ENCODE measurements at regions not wholly inside any gene's neighbourhood (a gene's known extent, or its start where the extent isn't known, plus 50 kb on each side); places are given as distances from the start of the nearest gene placed in this dataset.

DNA sequence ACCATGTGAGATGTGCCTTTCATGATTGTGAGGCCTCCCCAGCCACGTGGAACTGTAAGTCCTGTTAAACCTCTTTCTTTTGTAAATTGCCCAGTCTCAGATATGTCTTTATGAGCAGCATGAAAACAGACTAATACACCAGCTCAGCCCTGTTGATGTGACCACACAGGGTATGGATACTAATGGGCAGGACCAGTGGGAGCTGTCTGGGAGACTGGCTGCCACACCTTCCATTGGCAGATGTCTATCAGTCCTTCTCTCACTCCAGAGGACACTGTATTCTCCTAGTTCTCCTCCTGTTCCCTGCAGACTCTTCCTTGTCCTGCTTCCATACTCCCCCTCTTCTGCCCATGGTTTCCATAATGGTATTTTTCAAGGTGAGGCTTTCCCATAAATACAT is 104.4 kb downstream of the PRLHR start:
- no peak overlapping the region for H3K27ac Mint-ChIP-seq
- H3K4me1 Mint-ChIP-seq (ENCODE audit: low read depth): no peaks in the 10 kb centered on the region
- DNase-seq (ENCODE audit: low spot score): no peak
- H3K27me3 Mint-ChIP-seq (ENCODE audit: low read depth): no peaks in the 10 kb centered on the region
- no peak overlapping the region for H3K4me3 Mint-ChIP-seq
- H3K9me3 Mint-ChIP-seq: peaks cover 19% of the 10 kb centered on the region
- no peaks in the 10 kb centered on the region for H3K36me3 Mint-ChIP-seq (ENCODE audit: low read depth)

DNA sequence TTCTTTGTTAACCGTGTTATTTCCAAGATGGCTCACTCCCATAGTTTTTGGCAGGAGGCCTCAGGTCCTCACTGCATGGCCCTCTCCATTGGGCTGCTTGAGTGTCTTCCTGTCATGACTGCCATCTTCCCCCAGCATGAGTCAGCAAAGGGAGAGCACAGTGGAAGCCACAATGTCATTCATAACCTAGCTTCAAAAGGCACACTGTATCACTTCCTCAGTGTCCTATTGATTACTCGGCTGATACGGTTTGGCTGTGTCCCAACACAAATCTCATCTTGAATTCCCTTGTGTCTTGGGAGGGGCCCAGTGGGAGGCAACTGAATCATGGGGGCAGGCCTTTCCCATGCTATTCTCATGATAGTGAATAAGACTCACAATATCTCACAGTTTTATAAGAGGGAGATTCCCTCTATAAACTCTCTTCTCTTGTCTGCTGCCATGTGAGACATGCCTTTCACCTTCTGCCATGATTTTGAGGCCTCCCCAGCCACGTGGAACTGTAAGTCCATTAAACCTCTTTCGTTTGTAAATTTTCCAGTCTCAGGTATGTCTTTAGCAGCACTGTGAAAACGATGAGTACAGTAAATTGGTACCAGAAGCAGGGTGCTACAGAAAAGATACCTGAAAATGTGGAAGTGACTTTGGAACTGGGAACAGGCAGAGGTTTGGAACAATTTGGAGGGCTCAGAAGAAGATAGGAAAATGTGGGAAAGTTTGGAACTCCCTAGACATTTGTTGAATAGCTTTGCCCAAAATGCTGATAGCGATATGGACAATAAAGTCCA is 106.5 kb downstream of the PRLHR start:
- Mint-ChIP-seq H3K9me3 (peaks cover 19% of the 10 kb centered on the region), H3K27me3 (ENCODE audit: low read depth) (no peaks in the 10 kb centered on the region), H3K27ac (no peak overlapping the region), H3K4me3 (no peak overlapping the region), H3K4me1 (ENCODE audit: low read depth) (no peaks in the 10 kb centered on the region), H3K36me3 (ENCODE audit: low read depth) (no peaks in the 10 kb centered on the region)
- DNase-seq (ENCODE audit: low spot score): no peak

DNA sequence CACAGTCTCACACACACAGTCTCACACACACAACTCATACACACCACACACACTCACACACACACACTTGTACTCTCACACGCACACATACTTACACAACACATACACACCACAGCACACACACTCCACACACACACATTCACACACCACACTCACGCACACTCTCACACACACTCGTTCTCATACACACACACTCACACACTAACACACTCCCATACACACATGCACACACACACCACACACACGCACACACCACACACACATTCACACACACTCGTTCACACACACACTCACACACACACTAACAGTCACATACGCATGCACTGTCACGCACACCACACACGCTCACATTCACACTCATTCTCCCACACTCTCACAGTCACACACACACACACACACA is 109.8 kb downstream of the PRLHR start:
- no peaks in the 10 kb centered on the region for H3K36me3 Mint-ChIP-seq (ENCODE audit: low read depth)
- H3K4me1 Mint-ChIP-seq (ENCODE audit: low read depth): no peaks in the 10 kb centered on the region
- peaks cover 12% of the 10 kb centered on the region for H3K9me3 Mint-ChIP-seq
- DNase-seq (ENCODE audit: low spot score): no peak
- H3K27ac Mint-ChIP-seq: no peak overlapping the region
- no peaks in the 10 kb centered on the region for H3K27me3 Mint-ChIP-seq (ENCODE audit: low read depth)
- no peak overlapping the region for H3K4me3 Mint-ChIP-seq

DNA sequence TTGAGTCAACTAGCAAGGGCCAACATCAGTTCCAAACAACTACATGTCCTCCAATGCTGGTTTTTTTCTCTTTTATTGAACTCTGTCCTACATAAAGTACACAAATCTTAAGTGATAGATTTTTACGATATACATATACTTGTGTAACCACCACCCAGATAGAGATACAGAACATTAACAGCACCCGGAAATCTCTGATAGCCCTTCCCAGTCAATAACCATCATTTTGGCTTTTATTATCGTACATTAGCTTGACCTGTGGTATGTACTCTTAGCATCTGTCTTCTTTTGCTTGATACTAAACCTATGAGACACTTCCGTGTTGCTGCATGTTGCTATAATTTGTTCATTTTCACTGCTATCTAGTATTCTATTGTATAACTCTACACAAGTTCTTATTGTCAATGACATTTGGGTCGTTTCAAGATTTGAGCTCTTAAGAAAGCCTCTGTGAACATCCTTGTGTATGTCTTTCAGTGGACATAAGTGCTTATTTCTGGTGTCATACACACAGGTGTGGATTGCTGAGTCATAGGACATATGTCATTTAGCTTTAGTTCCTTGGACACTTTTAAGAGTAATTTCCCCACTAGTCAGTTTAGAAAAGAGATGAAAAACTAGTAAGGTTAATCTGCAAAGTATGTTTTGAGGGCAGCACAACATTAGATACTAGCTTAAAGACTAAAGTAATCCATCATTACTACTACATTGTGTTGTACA is 111.1 kb downstream of the PRLHR start:
- H3K36me3 Mint-ChIP-seq (ENCODE audit: low read depth): no peaks in the 10 kb centered on the region
- no peaks in the 10 kb centered on the region for H3K27me3 Mint-ChIP-seq (ENCODE audit: low read depth)
- H3K27ac Mint-ChIP-seq: no peak overlapping the region
- H3K4me1 Mint-ChIP-seq (ENCODE audit: low read depth): no peaks in the 10 kb centered on the region
- peaks cover 7% of the 10 kb centered on the region for H3K9me3 Mint-ChIP-seq
- H3K4me3 Mint-ChIP-seq: no peak overlapping the region
- no peak for DNase-seq (ENCODE audit: low spot score)

DNA sequence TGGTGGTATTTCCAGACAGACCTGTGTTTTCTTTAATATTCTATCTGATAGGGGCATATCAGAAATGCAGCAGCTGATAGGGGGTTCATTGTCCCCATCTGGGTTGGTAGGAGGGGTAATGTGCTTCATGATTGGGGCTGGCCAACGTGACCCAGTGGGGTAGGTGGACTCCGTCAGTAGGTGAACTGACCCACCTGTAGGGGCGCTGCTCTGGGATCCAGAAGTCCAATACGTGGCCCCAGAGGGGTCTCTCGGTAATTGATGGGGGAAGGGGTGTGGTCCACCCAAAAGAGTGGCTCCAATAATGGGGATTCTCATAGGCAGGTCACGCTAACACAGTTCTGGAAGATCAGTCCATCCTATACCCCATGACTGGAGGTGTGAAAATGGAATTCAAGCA is 112.0 kb downstream of the PRLHR start:
- H3K36me3 Mint-ChIP-seq (ENCODE audit: low read depth): no peaks in the 10 kb centered on the region

DNA sequence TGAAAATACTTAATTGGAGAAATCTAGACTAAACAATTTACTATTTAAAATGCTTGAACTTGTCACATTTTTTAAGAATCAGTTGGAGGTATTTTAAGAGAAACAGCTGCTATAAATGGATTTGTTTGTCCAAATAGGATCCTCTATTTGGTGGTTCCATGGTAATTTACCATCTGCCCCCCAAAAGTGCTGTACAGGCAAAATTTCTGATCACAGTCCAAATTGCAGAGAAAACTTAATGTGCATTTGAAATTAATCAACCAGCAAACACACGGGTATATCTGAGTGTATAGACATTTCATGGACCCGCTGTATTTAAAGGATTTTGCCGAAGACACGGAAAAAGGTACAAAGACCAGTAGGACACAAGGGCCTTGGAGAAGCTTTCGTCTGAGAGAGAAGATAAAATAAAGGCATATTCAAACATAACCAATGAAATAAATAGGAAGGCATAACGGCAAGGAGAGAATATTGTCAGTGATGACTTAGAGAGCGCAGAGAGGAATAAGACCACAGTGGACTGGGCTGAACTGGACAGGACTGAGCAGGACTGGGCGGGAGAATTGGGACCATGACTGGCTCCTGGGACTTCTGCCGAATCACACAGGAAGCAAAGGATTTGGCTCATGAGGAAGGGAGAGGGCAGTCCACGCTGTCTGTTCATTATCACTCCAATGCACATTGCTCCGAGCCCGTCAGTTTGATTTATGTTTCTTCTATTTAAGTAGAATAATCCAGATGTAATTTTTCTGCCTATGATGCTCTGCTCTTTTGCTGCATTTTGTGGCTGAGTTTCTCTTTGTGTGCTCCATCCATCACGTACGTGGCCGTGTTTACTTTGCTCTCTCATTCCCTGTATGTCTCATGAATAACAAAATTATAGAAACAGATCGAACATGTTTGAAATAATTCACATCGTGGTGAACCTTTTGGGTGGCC is 112.8 kb downstream of the PRLHR start:
- H3K36me3 Mint-ChIP-seq (ENCODE audit: low read depth): no peaks in the 10 kb centered on the region
- no peaks in the 10 kb centered on the region for H3K4me1 Mint-ChIP-seq (ENCODE audit: low read depth)
- H3K27ac Mint-ChIP-seq: no peak overlapping the region
- DNase-seq (ENCODE audit: low spot score): no peak
- H3K27me3 Mint-ChIP-seq (ENCODE audit: low read depth): no peaks in the 10 kb centered on the region
- no peak overlapping the region for H3K4me3 Mint-ChIP-seq
- H3K9me3 Mint-ChIP-seq: no peaks in the 10 kb centered on the region

More for the DNA sequence above, 112.0 kb downstream of the PRLHR start:
- no peak overlapping the region for H3K27ac Mint-ChIP-seq
- no peak for DNase-seq (ENCODE audit: low spot score)
- no peaks in the 10 kb centered on the region for H3K4me1 Mint-ChIP-seq (ENCODE audit: low read depth)
- H3K4me3 Mint-ChIP-seq: no peak overlapping the region
- H3K27me3 Mint-ChIP-seq (ENCODE audit: low read depth): no peaks in the 10 kb centered on the region
- H3K9me3 Mint-ChIP-seq: no peaks in the 10 kb centered on the region

DNA sequence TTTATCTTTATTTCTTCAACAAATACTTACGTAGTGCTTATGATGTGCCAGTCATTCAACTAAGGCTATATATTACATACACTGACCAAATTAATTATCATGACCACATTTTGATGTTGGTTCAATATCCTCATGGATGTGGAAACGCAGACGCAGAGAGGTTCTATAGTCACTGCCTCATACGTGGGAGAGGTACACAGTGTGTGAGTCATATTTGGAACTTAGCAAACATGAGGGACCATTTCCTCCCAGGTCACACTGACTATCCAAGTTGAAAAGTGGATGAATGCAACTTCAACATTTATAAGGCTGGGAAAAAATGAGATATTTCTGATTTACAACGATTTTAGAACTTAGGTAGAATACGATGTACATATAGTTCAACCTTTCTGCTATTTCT is 113.6 kb downstream of the PRLHR start:
- DNase-seq (ENCODE audit: low spot score): no peak
- H3K27ac Mint-ChIP-seq: no peak overlapping the region
- H3K27me3 Mint-ChIP-seq (ENCODE audit: low read depth): no peaks in the 10 kb centered on the region
- H3K9me3 Mint-ChIP-seq: no peaks in the 10 kb centered on the region
- no peaks in the 10 kb centered on the region for H3K4me1 Mint-ChIP-seq (ENCODE audit: low read depth)
- no peak overlapping the region for H3K4me3 Mint-ChIP-seq
- no peaks in the 10 kb centered on the region for H3K36me3 Mint-ChIP-seq (ENCODE audit: low read depth)

DNA sequence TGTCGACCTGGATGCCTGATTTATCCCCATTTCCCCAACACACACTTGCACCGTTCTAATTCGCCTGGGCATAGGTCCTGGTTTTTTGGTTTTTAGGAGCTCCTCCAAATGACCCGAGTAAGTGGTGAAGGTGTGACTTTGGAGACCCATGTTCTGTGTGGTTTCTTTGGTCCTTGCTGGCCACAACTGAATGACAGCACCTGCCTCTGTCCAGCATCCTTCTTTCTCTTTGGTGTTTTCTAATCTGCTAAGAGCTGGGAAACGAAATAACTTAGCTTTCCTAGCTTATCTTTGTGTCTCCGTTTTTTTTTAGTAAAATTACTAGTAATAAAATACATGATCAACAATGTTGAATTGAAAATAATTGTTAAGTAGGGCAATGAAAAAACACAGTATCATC is 120.2 kb downstream of the PRLHR start:
- H3K9me3 Mint-ChIP-seq: no peaks in the 10 kb centered on the region
- DNase-seq (ENCODE audit: low spot score): no peak
- H3K4me1 Mint-ChIP-seq (ENCODE audit: low read depth): no peaks in the 10 kb centered on the region
- H3K27ac Mint-ChIP-seq: no peak overlapping the region
- peaks cover 10% of the 10 kb centered on the region for H3K27me3 Mint-ChIP-seq (ENCODE audit: low read depth)
- no peak overlapping the region for H3K4me3 Mint-ChIP-seq
- no peaks in the 10 kb centered on the region for H3K36me3 Mint-ChIP-seq (ENCODE audit: low read depth)

DNA sequence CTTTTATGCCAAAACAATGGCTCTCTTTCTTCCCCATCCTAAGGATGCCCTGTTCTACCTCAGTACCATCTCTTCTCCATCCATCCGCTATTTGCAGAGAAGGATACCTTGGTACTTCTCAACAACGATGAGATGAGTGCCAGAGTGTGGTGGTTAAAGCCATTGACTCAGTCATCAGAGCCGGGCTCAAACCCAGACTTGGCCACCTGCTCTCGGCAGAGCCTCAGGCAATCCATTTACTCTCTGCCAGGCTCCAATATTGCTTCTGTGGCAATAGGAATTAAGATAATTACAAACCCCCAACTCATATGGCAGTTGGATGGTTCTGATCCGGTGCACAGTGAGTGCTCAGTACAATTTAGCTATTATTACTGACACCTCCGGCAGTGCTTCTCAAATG is 121.3 kb downstream of the PRLHR start:
- H3K4me3 Mint-ChIP-seq: no peak overlapping the region
- H3K27me3 Mint-ChIP-seq (ENCODE audit: low read depth): peaks cover 10% of the 10 kb centered on the region
- DNase-seq (ENCODE audit: low spot score): no peak
- H3K9me3 Mint-ChIP-seq: no peaks in the 10 kb centered on the region
- H3K27ac Mint-ChIP-seq: no peak overlapping the region
- H3K36me3 Mint-ChIP-seq (ENCODE audit: low read depth): no peaks in the 10 kb centered on the region
- no peaks in the 10 kb centered on the region for H3K4me1 Mint-ChIP-seq (ENCODE audit: low read depth)

DNA sequence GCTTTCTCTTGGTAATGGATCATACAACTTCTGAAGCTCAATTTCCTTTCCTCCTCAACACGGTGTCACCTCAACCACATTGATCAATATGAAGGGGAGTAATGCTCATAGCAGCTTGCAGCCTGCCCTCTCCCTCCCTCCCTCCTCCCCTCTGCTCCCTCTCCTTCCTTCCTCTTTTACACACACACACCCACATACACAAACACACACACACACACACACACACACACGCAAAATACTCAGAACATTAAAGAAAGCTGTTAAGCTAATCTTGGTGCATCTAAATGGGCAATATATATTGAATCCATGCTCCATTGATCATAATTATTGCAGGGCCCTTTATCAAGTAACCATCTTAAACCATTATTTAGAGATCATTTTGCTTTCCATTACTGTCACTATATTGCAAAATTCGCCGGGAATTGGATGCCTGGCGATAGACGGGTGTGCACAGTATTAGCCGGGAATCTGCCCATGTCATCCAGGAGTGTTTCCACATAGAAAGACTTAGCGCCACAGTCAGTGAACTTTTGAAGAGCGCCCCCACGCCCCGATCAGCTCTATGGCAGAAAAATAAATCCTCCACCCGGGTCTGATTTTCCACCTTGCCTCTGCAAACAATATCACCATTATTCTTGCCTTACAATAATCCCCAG is 122.0 kb downstream of the PRLHR start:
- Mint-ChIP-seq H3K9me3 (no peaks in the 10 kb centered on the region), H3K4me1 (ENCODE audit: low read depth) (no peaks in the 10 kb centered on the region), H3K27ac (no peak overlapping the region), H3K27me3 (ENCODE audit: low read depth) (peaks cover 13% of the 10 kb centered on the region), H3K36me3 (ENCODE audit: low read depth) (no peaks in the 10 kb centered on the region), H3K4me3 (no peak overlapping the region)
- DNase-seq (ENCODE audit: low spot score): no peak

DNA sequence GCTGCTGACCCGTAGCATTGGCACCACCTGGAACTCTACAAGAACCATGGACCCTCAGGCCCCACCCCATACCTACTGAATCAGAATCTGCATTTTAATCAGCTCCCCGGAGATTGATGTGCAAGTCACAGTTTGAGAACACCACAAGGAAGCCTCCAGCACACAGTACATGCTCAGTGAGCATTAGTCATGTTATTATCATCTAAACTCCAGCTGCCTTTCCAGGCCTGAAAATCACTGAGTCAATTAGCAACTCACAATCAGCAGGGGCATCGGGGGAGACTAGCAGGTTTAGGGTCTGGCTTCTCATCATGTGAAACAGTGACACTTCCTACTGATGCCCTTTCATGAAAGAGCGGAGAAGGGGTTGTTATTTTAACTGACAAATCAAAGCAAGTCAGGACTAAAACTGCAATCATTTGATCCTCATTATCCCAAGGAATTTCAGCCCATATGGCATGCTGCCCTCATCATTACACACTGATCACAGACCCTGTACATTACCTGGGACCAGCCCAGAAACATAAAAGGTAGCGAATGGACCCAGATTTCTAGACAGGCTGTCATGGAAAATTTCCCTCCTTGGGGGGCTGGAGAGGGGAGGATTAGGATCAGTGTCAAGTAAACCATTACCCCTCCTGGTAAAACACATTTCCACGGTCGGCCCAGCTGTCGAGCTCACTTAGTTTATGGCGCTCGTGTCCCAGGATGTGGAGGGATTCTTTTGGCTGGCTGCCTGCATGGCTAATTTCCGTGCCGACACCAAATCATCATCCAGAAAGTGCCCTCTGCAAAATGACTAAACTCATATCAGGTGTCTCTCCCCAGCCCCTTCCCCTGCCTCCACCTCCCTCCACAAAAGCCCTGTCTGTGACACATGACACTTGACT is 122.8 kb downstream of the PRLHR start:
- no peaks in the 10 kb centered on the region for H3K9me3 Mint-ChIP-seq
- no peak overlapping the region for H3K27ac Mint-ChIP-seq
- H3K36me3 Mint-ChIP-seq (ENCODE audit: low read depth): no peaks in the 10 kb centered on the region
- H3K4me3 Mint-ChIP-seq: no peak overlapping the region
- no peak for DNase-seq (ENCODE audit: low spot score)
- peaks cover 13% of the 10 kb centered on the region for H3K27me3 Mint-ChIP-seq (ENCODE audit: low read depth)
- H3K4me1 Mint-ChIP-seq (ENCODE audit: low read depth): no peaks in the 10 kb centered on the region

DNA sequence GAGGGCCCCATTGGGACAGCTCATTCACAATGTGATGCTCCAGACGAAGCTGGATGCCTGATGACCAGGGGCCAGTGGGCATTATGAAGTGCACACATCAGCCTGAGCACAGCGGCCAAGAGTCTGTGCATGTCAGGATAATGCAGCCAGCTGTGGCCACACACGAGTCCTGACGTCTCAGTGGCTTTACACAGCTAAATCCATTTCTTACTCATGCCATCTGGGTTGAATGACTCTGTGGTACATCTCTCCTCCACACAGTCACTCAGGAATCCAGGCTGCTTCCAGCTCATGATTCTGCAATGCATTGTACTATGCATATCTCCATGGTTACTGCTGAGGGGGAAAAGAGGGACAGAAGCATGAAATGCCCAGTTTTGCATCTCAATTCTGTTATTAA is 123.6 kb downstream of the PRLHR start:
- Mint-ChIP-seq H3K27ac (no peak overlapping the region), H3K36me3 (ENCODE audit: low read depth) (no peaks in the 10 kb centered on the region), H3K9me3 (no peaks in the 10 kb centered on the region), H3K27me3 (ENCODE audit: low read depth) (peaks cover 13% of the 10 kb centered on the region), H3K4me1 (ENCODE audit: low read depth) (no peaks in the 10 kb centered on the region), H3K4me3 (no peak overlapping the region)
- DNase-seq (ENCODE audit: low spot score): no peak

DNA sequence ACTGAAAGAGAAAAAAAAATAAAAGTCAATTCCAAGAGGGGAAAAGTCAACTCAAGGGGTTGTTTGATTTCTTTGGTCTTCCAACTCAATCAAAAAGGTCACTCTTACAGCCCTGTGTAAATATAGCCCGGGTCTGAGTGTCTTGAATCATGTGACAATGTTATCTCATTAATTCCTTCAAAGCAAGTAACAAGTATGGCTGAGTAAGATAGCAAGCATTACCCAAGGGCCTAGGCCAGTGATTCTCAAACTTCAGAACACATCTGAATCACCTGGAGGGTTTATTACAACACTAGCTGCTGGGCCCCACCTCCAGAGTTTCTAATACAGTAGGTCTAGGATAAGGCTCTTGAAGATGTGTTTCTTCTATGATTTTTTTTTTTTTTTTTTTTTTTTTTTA is 125.0 kb downstream of the PRLHR start:
- no peak overlapping the region for H3K4me3 Mint-ChIP-seq
- no peaks in the 10 kb centered on the region for H3K36me3 Mint-ChIP-seq (ENCODE audit: low read depth)
- H3K9me3 Mint-ChIP-seq: no peaks in the 10 kb centered on the region
- no peak for DNase-seq (ENCODE audit: low spot score)
- no peak overlapping the region for H3K27ac Mint-ChIP-seq
- H3K27me3 Mint-ChIP-seq (ENCODE audit: low read depth): peaks cover 13% of the 10 kb centered on the region
- H3K4me1 Mint-ChIP-seq (ENCODE audit: low read depth): no peaks in the 10 kb centered on the region
